Endothelial cell of umbilical vein (primary cell): ENCODE measurements at regions not wholly inside any gene's neighbourhood (a gene's known extent, or its start where the extent isn't known, plus 50 kb on each side); places are given as distances from the start of the nearest gene placed in this dataset.

Experiments
- BruUV-seq: library from RNA; stranded (reverse); fragments of 400-500 nt; replicated peaks from 2 replicates; lab custom pipeline; 2021; lab: Mats Ljungman, UMichigan
- CTCF ChIA-PET: fragments of 300-600, 350-600 bp; sonication (Branson Sonifier 250); formaldehyde crosslinking; loops from one replicate; lab custom pipeline; 2021; ENCODE audit warnings: antibody characterized with exemption, inconsistent platforms; lab: Charles Lee
- POLR2A ChIA-PET: fragments of 300-600, 350-600 bp; sonication (Branson Sonifier 250); formaldehyde crosslinking; loops from one replicate; lab custom pipeline; 2021; ENCODE audit warnings: antibody characterized with exemption, inconsistent platforms; lab: Charles Lee
- DNase-seq: peaks from one replicate; pipeline ENCODE4 v3.0.0-alpha.2; 2011; ENCODE audit warnings: low read depth, low spot score
- FAIRE-seq: peaks from 2 replicates; lab custom pipeline; 2011; peaks lifted over from hg19 to GRCh38; lab: Jason Lieb, UNC
- H2AFZ ChIP-seq: 2 replicates; pipeline ENCODE4 v1.6.0; 2012; ENCODE audit warnings: low read depth, low read length, control low read depth, inconsistent platforms
- H3K27ac ChIP-seq: 2 replicates; pipeline ENCODE4 v1.5.1; 2011; ENCODE audit warnings: low read depth, mild to moderate bottlenecking, control low read depth, low read length, moderate library complexity; ENCODE audit not compliant: insufficient read depth
- H3K27me3 ChIP-seq, 2 experiments: 2 replicates each; pipeline versions ENCODE4 v1.6.0 to v1.6.1; 2011; ENCODE audit warnings: low read length in 2 of 2, mixed read lengths in 1 of 2; ENCODE audit not compliant: control insufficient read depth in 2 of 2, insufficient read depth in 2 of 2
- H3K36me3 ChIP-seq, 2 experiments: 2 replicates in 1 of 2; 3 replicates in 1 of 2; pipeline ENCODE4 v1.5.1; 2011; ENCODE audit warnings: low read length in 2 of 2, mild to moderate bottlenecking in 1 of 2, moderate library complexity in 1 of 2; ENCODE audit not compliant: control insufficient read depth in 2 of 2, insufficient read depth in 2 of 2; ENCODE audit errors: extremely low read depth in 1 of 2
- H3K4me1 ChIP-seq: 3 replicates; pipeline ENCODE4 v1.5.1; 2011; ENCODE audit warnings: mild to moderate bottlenecking, low read length; ENCODE audit not compliant: control insufficient read depth, insufficient read depth; ENCODE audit errors: extremely low read depth
- H3K4me2 ChIP-seq: 2 replicates; pipeline ENCODE4 v1.6.1; 2011; ENCODE audit warnings: low read length, control low read depth, mixed read lengths; ENCODE audit not compliant: insufficient read depth
- H3K4me3 ChIP-seq, 3 experiments: fragments of 200-600 bp in 1 of 3; sonication (generic), shearing (Covaris generic) in 1 of 3; replicated peaks in 1 of 3; 2 replicates each; pipeline ENCODE4 v1.5.1; 2011 to 2016; ENCODE audit warnings: control low read depth in 3 of 3, low read length in 3 of 3, mild to moderate bottlenecking in 2 of 3, inconsistent platforms in 1 of 3, low read depth in 1 of 3, moderate library complexity in 1 of 3; ENCODE audit not compliant: insufficient read depth in 1 of 3
- H3K79me2 ChIP-seq: 2 replicates; pipeline ENCODE4 v1.6.0; 2012; ENCODE audit warnings: low read length, inconsistent platforms; ENCODE audit not compliant: control insufficient read depth, insufficient read depth
- H3K9ac ChIP-seq: replicated peaks from 2 replicates; pipeline ENCODE3; 2011; ENCODE audit warnings: low read length, control low read depth; ENCODE audit not compliant: insufficient read depth; ENCODE audit errors: extremely low read depth
- H3K9me1 ChIP-seq: replicated peaks from 3 replicates; pipeline ENCODE4 v1.6.0; 2011; ENCODE audit warnings: mild to moderate bottlenecking, low read length; ENCODE audit not compliant: control insufficient read depth, insufficient read depth; ENCODE audit errors: extremely low read depth
- H3K9me3 ChIP-seq: replicated peaks from 2 replicates; pipeline ENCODE4 v1.5.1; 2012; ENCODE audit warnings: low read length, inconsistent platforms; ENCODE audit not compliant: control insufficient read depth, insufficient read depth
- H4K20me1 ChIP-seq: replicated peaks from 2 replicates; pipeline ENCODE3; 2011; ENCODE audit warnings: mild to moderate bottlenecking, low read length; ENCODE audit not compliant: control insufficient read depth, insufficient read depth; ENCODE audit errors: extremely low read depth
- EZH2 ChIP-seq: IDR thresholded peaks from 2 replicates; pipeline ENCODE4 v1.6.1; 2012; ENCODE audit warnings: borderline replicate concordance, low read depth, mild to moderate bottlenecking, moderate library complexity, low read length, inconsistent platforms; ENCODE audit not compliant: severe bottlenecking
- FOS ChIP-seq: IDR thresholded peaks from 2 replicates; pipeline ENCODE4 v1.6.1; 2011; ENCODE audit warnings: mild to moderate bottlenecking, low read length, moderate library complexity, borderline replicate concordance; ENCODE audit not compliant: insufficient read depth
- GATA2 ChIP-seq: IDR thresholded peaks from 2 replicates; pipeline ENCODE4 v1.7.0; 2011; ENCODE audit warnings: low read depth, mild to moderate bottlenecking, moderate library complexity, mixed read lengths, low read length; ENCODE audit not compliant: insufficient read length, insufficient read depth
- JUN ChIP-seq: IDR thresholded peaks from 2 replicates; pipeline ENCODE4 v1.6.1; 2011; ENCODE audit warnings: borderline replicate concordance, low read depth; ENCODE audit not compliant: insufficient read length, insufficient read depth
- MYC ChIP-seq: IDR thresholded peaks from one replicate; pipeline ENCODE4 v1.6.1; 2011; ENCODE audit warnings: mild to moderate bottlenecking, low read depth, low read length
- POLR2A ChIP-seq: IDR thresholded peaks from 2 replicates; pipeline ENCODE4 v1.6.1; 2012; ENCODE audit warnings: low read depth, mild to moderate bottlenecking, control low read depth, low read length
- POLR2AphosphoS5 ChIP-seq: IDR thresholded peaks from 2 replicates; pipeline ENCODE4 v1.6.1; 2012; ENCODE audit warnings: low read depth, mild to moderate bottlenecking, control low read depth, low read length, moderate library complexity; ENCODE audit not compliant: insufficient read depth
- dilution Hi-C: fragments of 300-500 bp; cut with MboI; formaldehyde crosslinking; loops from one replicate; pipeline ENCODE4 v1.15.0; 2019; ENCODE audit warnings: low sequenced_read_pairs; ENCODE audit not compliant: extremely low pct_ligation_motif_present
- intact Hi-C: fragments of 100-400 bp; cut with micrococcal nuclease; formaldehyde crosslinking; loops from one replicate; pipeline ENCODE4 v1.10.0; 2022
- TF ChIP-seq, protein P1 (sequence below): IDR thresholded peaks from 2 replicates; pipeline ENCODE4 v1.6.1; 2011; ENCODE audit not compliant: insufficient read depth, insufficient read length
- TF ChIP-seq, protein P2 (sequence below), 2 donors: IDR thresholded peaks; 1 replicate in 1 of 2; 2 replicates in 1 of 2; pipeline ENCODE4 v1.5.1; 2011; ENCODE audit warnings: low read length in 2 of 2, mild to moderate bottlenecking in 2 of 2, moderate library complexity in 2 of 2, control low read depth in 1 of 2, inconsistent platforms in 1 of 2, low read depth in 1 of 2; ENCODE audit not compliant: insufficient read depth in 1 of 2; ENCODE audit errors: extremely low read depth in 1 of 2

DNA sequence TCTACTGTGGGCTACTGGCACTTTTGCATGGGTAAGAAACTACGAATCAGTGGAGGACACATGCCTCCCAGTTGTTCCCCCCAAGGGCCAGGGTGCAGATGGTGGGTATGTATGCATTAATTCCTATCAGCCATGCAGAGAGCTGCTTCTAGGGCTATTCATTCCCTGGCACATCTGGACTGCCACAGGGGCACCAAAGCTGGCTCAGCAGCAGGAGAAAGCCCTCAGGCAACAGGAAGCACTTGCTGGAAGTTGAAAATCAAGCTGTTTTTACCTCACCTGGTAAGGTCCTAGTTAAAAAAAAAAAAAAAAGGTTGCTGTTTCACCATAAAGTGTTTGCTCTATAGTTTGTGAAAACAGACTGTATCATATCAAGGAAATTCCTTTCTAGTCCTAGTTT, 1342.6 kb downstream of the REEP3 start:
- FAIRE-seq: no peak
- ChIA-PET POLR2A (no interaction called here), CTCF (no interaction called here)
- no peaks in the 10 kb centered on the region for H3K79me2 ChIP-seq
- no peak for TF ChIP-seq EZH2
- TF ChIP-seq POLR2A: no peak
- TF ChIP-seq JUN: no peak
- TF ChIP-seq, protein P1, sequence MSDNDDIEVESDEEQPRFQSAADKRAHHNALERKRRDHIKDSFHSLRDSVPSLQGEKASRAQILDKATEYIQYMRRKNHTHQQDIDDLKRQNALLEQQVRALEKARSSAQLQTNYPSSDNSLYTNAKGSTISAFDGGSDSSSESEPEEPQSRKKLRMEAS: no peak
- TF ChIP-seq POLR2AphosphoS5: no peak
- TF ChIP-seq GATA2: no peak
- TF ChIP-seq, protein P2, sequence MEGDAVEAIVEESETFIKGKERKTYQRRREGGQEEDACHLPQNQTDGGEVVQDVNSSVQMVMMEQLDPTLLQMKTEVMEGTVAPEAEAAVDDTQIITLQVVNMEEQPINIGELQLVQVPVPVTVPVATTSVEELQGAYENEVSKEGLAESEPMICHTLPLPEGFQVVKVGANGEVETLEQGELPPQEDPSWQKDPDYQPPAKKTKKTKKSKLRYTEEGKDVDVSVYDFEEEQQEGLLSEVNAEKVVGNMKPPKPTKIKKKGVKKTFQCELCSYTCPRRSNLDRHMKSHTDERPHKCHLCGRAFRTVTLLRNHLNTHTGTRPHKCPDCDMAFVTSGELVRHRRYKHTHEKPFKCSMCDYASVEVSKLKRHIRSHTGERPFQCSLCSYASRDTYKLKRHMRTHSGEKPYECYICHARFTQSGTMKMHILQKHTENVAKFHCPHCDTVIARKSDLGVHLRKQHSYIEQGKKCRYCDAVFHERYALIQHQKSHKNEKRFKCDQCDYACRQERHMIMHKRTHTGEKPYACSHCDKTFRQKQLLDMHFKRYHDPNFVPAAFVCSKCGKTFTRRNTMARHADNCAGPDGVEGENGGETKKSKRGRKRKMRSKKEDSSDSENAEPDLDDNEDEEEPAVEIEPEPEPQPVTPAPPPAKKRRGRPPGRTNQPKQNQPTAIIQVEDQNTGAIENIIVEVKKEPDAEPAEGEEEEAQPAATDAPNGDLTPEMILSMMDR (IDR thresholded peaks at IDR 0.05; ENCODE audit: extremely low read depth in 1 of 2, insufficient read depth in 1 of 2, low read depth in 1 of 2, low read length in 2 of 2): no peak
- no peak for TF ChIP-seq MYC
- no peak for TF ChIP-seq FOS
- H3K4me3 ChIP-seq: no peak overlapping the region
- H3K4me1 ChIP-seq: peaks cover 11% of the 10 kb centered on the region
- DNase-seq: no peak
- no peaks in the 10 kb centered on the region for H3K36me3 ChIP-seq
- intact Hi-C loops: no loop called here
- no peak overlapping the region for H3K9ac ChIP-seq
- no peak overlapping the region for H3K4me2 ChIP-seq
- H3K27me3 ChIP-seq: no peaks in the 10 kb centered on the region
- no peaks in the 10 kb centered on the region for H4K20me1 ChIP-seq
- no peak overlapping the region for H3K27ac ChIP-seq
- no TSS peak for BruUV-seq
- H3K9me3 ChIP-seq: no peaks in the 10 kb centered on the region
- H3K9me1 ChIP-seq: no peaks in the 10 kb centered on the region
- H2AFZ ChIP-seq: no peak overlapping the region
- dilution Hi-C loops: no loop called here
